HG02571 (cell line): ENCODE measurements at regions not wholly inside any gene's neighbourhood (a gene's known extent, or its start where the extent isn't known, plus 50 kb on each side); places are given as distances from the start of the nearest gene placed in this dataset.
"Not testable (repeated sequence)": the region's sequence is repeated elsewhere in the genome, so short reads cannot be mapped to it uniquely, and the experiment has no call there.

ENCODE experiments used
- ATAC-seq: cut with Tn5 transposase; IDR thresholded peaks from one replicate; pipeline ENCODE4 v1.9.1; 2021; ENCODE audit warnings: mild to moderate bottlenecking, moderate library complexity; ENCODE audit not compliant: unreplicated experiment

- no peak for ATAC-seq
These were observed 588.3 kb downstream of the SLC16A7 start for GRCh38 chr12:60184096-60184495.

GRCh38 chr12:60185060-60185459 is 589.2 kb downstream of the SLC16A7 start:
- ATAC-seq, result no peak

GRCh38 chr12:60191271-60191670 is 595.4 kb downstream of the SLC16A7 start:
- no peak for ATAC-seq

GRCh38 chr12:60191676-60192359 is 596.0 kb downstream of the SLC16A7 start:
- no peak for ATAC-seq

DNA sequence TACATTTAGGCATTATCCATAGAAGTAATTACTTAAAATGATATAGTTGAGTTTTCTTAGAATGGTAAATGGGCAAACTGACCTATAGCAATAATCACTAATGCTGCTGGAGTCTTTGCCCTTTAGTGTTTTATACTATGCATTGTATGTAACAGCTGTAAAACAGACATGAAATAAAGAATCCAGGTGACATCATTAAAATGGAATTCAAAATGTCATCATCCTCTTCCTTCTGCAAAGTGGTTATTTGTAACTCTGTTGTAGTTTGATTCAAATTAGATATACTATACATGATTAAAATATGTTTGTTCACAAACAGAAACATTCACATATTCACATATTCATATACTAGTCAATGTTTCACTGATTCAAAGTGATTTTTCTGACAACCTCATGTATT is 598.8 kb downstream of the SLC16A7 start:
- ATAC-seq, result no peak

DNA sequence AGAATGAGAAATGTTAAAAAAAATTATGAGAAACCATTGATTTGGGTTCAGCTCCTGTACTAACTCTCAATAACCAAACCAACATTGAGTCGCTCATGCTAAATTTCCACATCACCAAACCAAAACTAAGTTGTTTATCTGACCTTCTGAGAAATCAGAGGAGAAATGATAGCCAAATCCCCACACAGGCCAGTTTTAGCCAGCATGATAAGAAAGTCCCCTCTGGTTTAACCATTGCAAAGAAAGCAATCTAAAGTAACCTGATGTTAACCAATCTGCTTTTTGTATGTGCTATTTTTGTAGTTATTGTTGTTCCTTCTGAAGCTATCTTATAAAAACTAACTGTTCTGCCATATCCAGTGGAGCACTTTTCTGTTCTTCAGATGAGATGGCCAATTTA is 599.7 kb downstream of the SLC16A7 start:
- no peak for ATAC-seq

DNA sequence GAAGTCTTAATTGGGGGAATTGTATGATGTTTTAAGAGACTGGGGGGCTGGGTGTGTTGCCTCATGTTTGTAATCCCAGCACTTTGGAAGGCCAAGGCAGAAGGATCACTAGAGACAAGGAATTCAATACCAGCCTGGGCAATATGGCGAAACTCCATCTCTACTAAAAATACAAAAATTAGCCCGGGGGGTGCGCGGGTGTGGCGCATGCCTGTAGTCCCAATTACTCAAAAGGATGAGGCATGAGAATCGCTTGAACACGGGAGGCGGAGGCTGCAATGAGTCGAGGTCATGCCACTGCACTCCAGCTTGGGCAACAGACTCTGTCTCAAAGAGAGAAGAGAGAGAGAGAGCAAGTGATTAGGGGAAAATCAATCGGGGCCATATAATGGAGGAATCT is 600.5 kb downstream of the SLC16A7 start:
- no peak for ATAC-seq

GRCh38 chr12:60197589-60197988 is 601.8 kb downstream of the SLC16A7 start:
- no peak for ATAC-seq

GRCh38 chr12:60201891-60202290 is 606.1 kb downstream of the SLC16A7 start:
- no peak for ATAC-seq

DNA sequence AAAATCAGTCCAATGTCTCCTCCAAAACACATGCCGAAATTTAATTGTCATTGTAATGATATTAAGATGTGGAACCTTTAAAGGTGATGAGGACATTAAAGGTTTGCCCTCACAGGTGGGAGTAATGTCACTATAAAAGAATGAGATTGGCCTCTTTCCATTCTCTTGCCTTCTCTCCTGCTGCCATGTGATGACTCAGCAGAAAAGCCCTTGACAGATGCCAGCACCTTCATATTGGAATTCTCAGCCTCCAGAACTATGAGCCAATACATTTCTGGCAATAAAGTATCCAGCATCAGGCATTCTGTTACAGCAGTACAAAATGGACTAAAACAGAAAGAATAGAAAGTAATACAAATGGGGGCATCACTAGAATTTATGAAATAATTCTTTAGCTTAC is 609.7 kb downstream of the SLC16A7 start:
- ATAC-seq, result no peak

DNA sequence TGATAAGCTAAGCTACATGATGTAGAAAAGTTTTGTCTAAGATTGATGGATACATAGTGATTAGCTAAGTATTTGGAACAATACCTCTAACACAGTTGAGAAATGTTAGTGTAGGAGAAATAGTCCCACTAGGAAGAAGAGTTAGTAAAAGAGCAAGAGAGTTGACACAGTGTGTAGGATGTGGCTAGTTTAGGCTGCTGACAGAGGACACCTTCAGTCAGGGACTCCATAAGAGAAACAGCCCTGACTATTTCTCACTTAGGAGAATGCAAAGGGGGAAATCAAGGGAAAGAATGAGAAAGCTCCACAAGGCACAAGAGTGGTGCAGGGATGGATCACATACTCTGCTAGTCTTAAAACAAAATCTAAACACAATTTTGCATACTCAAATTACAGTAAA is 613.7 kb downstream of the SLC16A7 start:
- no peak for ATAC-seq

DNA sequence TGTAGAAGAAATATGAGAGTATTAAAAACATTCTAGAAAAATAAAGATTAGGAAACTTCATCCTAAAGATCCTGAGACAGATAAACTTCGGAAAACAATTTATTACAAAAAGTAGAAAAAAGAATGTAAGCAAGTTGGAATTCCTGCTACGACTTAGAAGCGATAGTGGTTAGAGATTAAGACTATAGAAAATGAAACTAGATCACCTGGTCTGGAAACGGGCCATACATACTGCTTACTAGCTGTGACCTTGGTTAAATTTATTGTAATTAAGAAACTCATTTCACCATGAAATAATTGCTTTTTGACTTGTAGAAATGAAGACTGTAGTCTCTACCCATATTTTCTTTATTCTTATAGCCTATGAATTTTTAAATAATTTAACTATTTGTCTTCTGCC is 614.1 kb downstream of the SLC16A7 start:
- ATAC-seq, result no peak

DNA sequence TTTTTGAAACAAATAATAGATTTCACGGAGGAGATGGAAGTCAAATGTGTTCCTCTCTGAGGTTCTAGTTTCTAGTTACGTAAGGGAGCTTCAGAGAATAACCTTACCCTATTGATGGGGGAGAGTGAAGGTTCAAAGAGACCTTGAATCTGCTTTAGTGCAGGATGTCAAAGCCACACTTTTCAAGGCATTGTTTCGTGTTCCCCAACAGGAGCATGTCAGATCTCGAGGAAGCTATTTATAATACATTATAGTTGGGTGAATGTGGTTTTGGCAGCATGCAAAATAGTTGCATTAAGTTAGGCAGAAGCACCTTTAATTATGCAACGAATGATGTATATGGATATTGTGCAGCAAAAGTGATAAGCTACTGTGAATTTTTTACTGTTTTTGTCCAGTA is 614.9 kb downstream of the SLC16A7 start:
- no peak for ATAC-seq

DNA sequence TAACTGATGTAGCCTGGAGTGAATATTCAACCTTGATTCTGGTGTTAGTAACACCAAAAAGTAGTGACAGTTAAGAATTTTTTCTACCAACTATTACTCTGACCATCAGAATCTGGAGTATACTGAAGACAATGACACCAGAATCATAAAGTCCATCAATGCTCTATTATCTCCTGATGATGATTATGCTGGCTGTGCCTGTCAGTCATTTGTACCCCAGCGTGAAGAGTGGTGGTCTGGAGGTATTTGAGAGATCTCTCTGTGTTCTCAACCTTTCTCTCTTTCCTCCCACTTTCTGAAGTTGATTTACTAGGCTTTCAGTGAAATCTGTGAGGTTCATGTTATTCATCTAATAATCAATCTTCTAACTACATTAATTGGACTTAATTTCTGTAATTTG is 615.4 kb downstream of the SLC16A7 start:
- ATAC-seq, result no peak

GRCh38 chr12:60212159-60213000 is 616.6 kb downstream of the SLC16A7 start:
- ATAC-seq, result no peak

DNA sequence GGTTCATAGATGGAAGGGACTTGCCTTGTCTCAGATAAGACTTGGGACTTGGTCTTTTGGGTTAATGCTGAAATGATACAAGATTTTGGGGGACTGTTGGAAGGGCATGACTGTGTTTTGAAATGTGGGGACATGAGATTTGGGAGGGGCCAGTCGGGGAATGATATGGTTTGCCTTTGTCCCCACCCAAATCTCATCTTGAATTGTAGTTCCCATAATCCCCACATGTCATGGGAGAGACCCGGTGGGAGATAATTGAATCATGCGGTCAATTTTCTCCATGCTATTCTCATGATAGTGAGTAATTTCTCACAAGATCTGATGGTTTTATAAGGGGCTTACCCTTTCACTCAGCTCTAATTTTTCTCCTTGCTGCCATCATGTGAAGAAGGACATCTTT is 617.4 kb downstream of the SLC16A7 start:
- not testable (repeated sequence) for ATAC-seq

GRCh38 chr12:60216226-60216625 is 620.4 kb downstream of the SLC16A7 start:
- no peak for ATAC-seq

DNA sequence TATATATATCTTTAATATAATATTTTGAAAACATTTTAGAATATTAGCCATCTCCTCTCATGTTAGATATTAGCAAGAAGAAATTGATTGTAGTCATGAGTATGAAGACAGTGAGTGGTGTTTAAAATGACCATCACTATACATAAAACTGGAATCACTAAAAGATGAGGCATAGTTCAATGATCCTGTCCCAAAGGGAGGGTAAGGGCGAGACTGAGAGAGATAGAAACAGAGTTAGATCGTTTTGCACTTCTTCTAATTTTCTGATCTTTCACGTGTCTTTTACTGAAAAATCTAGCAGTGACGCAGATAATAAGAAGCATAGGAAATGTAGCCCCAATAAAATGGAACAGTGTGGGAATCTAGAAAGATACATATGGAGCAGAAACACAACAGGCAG is 627.4 kb downstream of the SLC16A7 start:
- no peak for ATAC-seq

DNA sequence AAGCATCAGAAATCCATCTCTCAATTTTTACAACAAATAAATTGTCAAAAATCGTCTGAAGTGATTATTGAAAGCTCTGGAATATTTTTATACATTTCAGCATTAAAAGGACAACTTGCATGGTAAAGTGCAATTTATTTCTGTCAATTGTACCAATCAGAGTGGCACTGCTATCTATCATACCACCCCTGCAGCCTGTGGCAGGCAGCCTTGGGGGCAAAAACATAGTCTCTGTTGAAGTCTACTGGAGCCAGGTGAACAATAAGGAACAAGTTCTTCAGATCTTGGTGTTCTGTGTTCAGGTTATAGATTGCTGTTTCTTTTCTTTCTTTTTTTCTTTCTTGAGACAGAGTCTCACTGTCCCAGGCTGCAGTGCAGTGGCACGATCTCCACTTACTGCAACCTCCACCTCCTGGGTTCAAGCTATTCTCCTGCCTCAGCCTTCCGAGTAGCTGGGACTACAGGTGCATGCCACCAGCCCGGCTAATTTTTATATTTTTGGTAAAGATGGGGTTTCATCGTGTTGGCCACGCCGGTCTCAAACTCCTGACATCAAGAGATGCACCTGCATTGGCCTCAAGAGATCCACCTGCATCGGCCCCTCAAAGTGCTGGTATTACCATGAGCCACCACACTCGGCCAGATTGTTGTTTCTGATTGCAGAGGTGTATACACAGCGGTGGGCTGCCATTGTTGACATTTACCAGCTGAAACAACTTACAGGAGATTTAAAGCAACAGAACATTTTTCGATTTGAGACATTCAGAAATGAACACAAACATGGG is 629.6 kb downstream of the SLC16A7 start:
- no peak for ATAC-seq

DNA sequence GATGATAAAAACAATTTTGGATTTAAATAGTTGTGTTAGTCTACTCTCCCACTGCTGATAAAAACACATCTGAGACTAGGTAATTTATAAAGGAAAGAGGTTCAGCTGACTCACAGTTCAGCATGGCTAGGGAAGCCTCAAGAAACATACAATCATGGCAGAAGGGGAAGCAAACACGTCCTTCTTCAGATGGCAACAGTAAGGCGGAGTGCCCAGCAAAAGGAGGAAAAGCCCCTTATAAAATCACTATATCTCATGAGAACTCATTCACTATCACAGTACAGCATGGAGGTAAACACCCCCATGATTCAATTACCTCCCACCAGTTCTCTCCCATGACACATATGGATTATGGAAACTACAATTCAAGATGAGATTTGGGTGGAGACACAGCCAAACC is 632.1 kb downstream of the SLC16A7 start:
- ATAC-seq, result no peak

DNA sequence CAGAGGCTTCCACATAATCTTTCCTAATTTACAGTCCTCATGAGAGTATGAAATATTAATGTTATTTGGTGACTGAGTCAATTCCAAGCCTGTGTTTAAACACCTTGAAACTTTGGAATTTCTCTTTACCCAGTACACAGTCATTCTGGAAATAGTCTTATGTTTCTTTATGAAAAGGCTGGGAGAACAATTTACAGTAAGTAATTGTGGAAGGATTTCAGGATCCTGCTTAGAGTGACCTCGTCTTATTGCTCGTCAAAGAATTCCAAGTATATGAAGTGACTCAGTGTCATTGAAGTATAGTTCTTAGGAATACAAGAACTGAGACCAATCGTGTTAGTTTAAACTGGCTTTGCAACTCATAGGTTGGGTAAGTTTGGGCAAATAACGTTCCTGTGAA is 634.2 kb downstream of the SLC16A7 start:
- ATAC-seq, result no peak

- no peak for ATAC-seq
These were observed 635.5 kb downstream of the SLC16A7 start for GRCh38 chr12:60231303-60231702.
